T-helper 1 cell treated with Interleukin-12 subunit alpha and Interleukin-12 subunit beta and Interleukin-4 antibody, amounts not matched to agents 30 ng/mL and 1 ng/mL, for 36 hours (primary cell): ENCODE measurements at regions not wholly inside any gene's neighbourhood (a gene's known extent, or its start where the extent isn't known, plus 50 kb on each side); places are given as distances from the start of the nearest gene placed in this dataset.
"Not testable (repeated sequence)": the region's sequence is repeated elsewhere in the genome, so short reads cannot be mapped to it uniquely, and the experiment has no call there.

Source experiments
- intact Hi-C: fragments of 100-400 bp; cut with micrococcal nuclease; formaldehyde crosslinking; loops from one replicate; pipeline ENCODE4 v1.15.1; 2024

GRCh38 chr5:118382931-118383330, 605.4 kb downstream of the DTWD2 start:
- intact Hi-C loops, result not testable (repeated sequence)

DNA sequence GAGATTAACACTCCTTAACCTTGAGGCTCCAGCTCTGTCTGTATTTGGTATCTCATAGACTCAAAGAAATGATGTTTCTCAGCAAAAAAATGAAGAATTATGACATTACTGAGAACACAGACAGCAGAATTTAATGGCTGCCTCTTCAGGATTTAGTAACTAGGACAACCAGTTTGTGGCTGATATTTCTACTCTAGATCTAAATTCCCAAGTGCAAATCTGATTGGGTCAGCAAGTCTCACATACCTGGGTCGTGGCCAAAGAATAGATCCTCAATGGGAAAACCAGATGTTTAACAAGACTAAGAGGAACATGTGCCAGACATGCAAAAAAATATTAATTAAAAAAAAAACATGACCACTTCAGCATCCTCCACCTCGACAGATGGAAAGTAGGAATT, 608.9 kb downstream of the DTWD2 start:
- intact Hi-C loops, result no loop called here

DNA sequence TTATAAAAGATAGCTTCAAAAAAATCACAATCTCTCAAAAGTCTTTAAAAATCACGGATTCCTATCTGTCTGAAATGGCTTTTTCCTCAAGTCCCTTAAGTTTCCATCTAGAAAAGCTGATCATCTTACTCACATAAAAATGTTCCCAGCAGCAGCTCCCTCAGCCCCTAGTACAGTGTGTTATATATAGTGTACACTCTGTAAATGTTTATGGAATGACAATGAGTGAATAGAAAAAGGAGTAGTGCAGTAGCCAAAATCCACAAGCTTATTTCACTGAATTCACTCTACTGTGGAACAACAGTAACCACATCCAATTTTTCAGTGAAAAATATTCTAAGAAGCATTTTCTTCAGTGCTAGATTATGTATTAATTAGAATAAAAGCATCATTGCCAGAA, 609.4 kb downstream of the DTWD2 start:
- intact Hi-C loops, result no loop called here

DNA sequence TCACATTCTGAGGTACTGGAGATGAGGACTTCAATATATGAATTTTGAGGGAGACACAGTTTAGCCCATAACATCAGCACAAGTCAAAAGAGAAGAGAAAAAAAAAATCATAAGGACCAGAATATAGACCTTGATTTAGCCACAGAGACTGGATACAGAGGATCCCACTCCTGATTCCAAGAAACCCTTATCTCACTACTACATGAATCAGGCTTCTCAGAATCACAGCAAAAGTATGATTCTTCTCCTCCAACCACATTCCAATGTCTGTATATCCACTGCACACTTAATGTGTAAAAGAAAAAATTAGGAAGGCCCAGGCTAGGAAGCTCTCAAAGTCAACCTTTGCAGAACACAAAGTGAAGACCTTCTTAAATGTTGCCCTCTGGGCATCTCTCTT, 610.9 kb downstream of the DTWD2 start:
- intact Hi-C loops, result no loop called here

GRCh38 chr5:118371973-118372831, 616.1 kb downstream of the DTWD2 start:
- intact Hi-C loops, result no loop called here

DNA sequence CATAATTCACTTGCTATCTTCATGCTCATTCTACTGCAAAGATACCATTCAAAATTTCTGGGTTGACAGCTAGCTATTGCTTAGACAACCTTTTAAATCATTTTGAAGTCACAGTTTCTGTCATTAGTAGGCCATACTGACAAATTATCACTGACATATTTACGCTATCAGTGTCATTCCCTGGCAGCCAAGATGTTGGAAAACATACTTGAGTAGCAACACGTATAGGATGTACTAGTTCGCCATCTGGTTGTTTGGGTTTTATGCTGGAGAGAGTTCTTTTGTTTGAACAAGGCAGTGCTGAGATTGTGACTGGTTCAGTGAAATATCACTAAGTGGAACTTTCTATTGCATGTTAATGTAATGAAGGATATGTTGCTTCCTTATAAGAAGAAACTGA, 621.9 kb downstream of the DTWD2 start:
- intact Hi-C loops, result no loop called here

- intact Hi-C loops, result no loop called here
Observed at GRCh38 chr5:118365718-118366117, 622.6 kb downstream of the DTWD2 start.

GRCh38 chr5:118354797-118355196, 633.5 kb downstream of the DTWD2 start:
- intact Hi-C loops, result no loop called here

GRCh38 chr5:118353970-118354369, 634.4 kb downstream of the DTWD2 start:
- intact Hi-C loops, result no loop called here

DNA sequence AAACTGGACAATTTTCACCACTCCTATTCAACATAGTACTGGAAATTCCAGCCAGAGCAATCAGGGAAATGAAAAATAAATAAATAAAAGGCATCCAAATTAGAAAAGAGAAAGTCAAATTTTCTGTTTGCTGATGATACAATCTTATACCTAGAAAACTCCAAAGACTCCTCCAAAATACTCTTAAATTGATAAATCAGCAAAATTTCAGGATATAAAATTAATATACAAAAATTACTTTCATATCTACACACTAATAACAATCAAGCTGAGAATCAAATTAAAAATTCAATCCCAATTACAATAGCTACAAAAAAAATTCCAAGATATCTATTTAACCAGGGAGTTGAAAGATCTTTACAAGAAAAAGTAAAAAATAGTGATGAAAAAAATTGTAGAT, 651.9 kb downstream of the DTWD2 start:
- intact Hi-C loops, result no loop called here

- intact Hi-C loops, result no loop called here
Observed at GRCh38 chr5:118327389-118327788, 661.0 kb downstream of the DTWD2 start.

- intact Hi-C loops, result no loop called here
Observed at GRCh38 chr5:118326481-118327045, 661.8 kb downstream of the DTWD2 start.

DNA sequence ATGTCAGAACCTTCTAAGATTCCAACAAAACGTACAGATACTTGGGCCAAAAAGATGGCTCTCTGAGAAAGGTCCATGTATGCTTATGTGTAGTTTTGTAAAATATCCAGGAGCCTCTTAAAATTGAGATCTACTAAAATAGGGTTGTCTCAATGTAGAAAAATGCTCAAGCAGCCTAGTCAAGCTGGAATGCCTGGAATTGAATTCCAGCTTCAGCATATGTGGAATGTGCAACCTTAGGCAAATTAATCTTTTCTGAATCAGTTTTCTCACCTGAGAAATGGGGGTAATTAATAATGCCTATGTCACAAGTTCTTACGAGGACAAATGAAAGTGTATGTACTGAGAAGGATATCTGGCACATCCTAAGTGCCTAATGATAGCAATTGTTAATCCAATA, 662.4 kb downstream of the DTWD2 start:
- intact Hi-C loops, result no loop called here

GRCh38 chr5:118323723-118324122, 664.6 kb downstream of the DTWD2 start:
- intact Hi-C loops, result not testable (repeated sequence)

DNA sequence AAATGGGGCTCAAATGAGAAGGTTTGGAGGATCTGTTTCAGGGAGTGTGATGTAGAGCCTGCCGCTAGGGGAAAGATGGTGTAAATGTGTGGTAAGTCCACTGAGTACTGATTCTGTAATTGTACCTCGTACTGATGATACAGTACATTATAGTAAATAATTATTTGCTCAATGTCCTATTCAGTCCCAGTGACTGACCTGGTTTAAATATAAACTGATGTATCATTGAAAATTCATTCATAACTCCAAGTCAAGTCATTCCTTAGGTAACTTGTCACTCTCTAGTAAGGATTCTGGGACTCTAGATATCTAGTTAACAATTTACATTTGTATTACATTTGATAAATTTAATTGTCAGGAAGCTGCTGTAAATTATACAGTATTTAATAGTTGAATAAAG, 667.3 kb downstream of the DTWD2 start:
- intact Hi-C loops, result no loop called here

DNA sequence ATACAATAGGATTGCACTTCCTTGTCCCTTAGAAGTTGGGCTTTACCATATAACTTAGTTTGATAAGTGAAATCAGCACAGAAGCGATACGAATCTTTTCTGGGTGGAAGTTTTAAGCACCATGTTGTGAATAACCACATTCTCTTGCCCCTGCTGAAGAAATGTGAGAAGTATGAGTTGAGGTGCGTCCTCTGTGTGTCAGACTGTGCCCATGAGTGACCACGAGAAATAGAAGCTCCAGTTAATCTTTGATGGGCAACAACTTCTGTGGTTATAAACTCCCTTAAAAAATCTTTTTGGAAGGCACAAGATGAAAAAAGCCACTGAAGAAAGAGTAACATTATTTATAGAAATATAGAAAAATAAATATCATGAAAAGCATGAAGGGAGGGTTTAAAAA, 668.2 kb downstream of the DTWD2 start:
- intact Hi-C loops, result no loop called here

DNA sequence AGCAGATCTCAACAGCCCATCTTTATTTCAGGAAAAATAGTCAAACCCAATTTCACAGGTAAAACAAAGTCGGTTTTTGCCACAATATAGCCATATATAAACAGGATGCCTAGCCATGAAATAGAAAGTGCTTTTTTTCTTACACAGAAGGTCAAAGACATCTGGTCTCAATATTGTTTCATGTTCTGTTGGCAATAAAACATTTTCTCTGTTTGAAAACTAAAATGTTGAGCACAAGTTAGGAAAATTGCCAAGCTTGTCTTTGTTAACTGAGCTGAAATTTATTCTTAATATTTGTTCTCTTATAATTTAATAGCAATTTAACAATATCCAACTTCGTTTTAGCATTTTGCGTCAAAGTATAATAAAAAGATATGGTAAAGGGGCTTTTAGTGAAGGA, 673.4 kb downstream of the DTWD2 start:
- intact Hi-C loops, result no loop called here

- intact Hi-C loops, result no loop called here
Observed at GRCh38 chr5:118311103-118311819, 677.1 kb downstream of the DTWD2 start.

- intact Hi-C loops, result no loop called here
Observed at GRCh38 chr5:118310401-118310800, 677.9 kb downstream of the DTWD2 start.

- intact Hi-C loops, result no loop called here
Observed at GRCh38 chr5:118303296-118303695, 685.1 kb downstream of the DTWD2 start.

- intact Hi-C loops, result no loop called here
Observed at GRCh38 chr5:118302786-118303185, 685.6 kb downstream of the DTWD2 start.

GRCh38 chr5:118301696-118302095, 686.7 kb downstream of the DTWD2 start:
- intact Hi-C loops, result no loop called here
